HepG2 (cell line): ENCODE measurements at regions not wholly inside any gene's neighbourhood (a gene's known extent, or its start where the extent isn't known, plus 50 kb on each side); places are given as distances from the start of the nearest gene placed in this dataset.
"Not testable (repeated sequence)": the region's sequence is repeated elsewhere in the genome, so short reads cannot be mapped to it uniquely, and the experiment has no call there.

Source experiments
- ATAC-seq: fragments of 200-7000 bp; cut with Tn5 transposase; 3 replicates; pipeline ENCODE4 v1.9.1; 2020; ENCODE audit warnings: mild to moderate bottlenecking, moderate library complexity
- BruUV-seq: library from RNA; stranded (reverse); fragments of 400-500 nt; replicated peaks from 2 replicates; lab custom pipeline; 2021; lab: Mats Ljungman, UMichigan
- CTCF ChIA-PET: fragments of 300-600 bp; formaldehyde crosslinking; extraction: SDS; loops from one replicate; lab custom pipeline; 2021; ENCODE audit warnings: low total read pairs, inconsistent platforms, low intra/inter-chr PET ratio; lab: Yijun Ruan, JAX
- POLR2A ChIA-PET: fragments of 350-600 bp; sonication (Branson Sonifier 250); formaldehyde crosslinking; loops from one replicate; lab custom pipeline; 2020; ENCODE audit warnings: antibody characterized with exemption, inconsistent platforms; lab: Yijun Ruan, JAX
- DNase-seq: peaks from one replicate; pipeline ENCODE4 v3.0.0-alpha.2; 2015; ENCODE audit warnings: low spot score
- FAIRE-seq: peaks from 3 replicates; lab custom pipeline; 2011; peaks lifted over from hg19 to GRCh38; lab: Jason Lieb, UNC
- H2AFZ ChIP-seq: one replicate; pipeline ENCODE4 v1.6.1; 2011; ENCODE audit warnings: low read length, inconsistent platforms
- H3K27ac ChIP-seq: fragments of 300-600 bp; 3 replicates; pipeline ENCODE4 v1.8.0; 2011; ENCODE audit warnings: mixed run types, mild to moderate bottlenecking, mixed read lengths, low read length, inconsistent platforms; ENCODE audit not compliant: insufficient read depth; ENCODE audit errors: extremely low read length
- H3K27me3 ChIP-seq, 2 experiments: fragments of 200-600 bp in 1 of 2; 2 replicates in 1 of 2; 3 replicates in 1 of 2; pipeline versions ENCODE4 v1.6.0 to v1.8.0; 2011; ENCODE audit warnings: low read length in 2 of 2, mild to moderate bottlenecking in 2 of 2, moderate library complexity in 2 of 2, inconsistent platforms in 1 of 2; ENCODE audit not compliant: insufficient read depth in 2 of 2, control insufficient read depth in 1 of 2
- H3K36me3 ChIP-seq, 2 experiments: fragments of 200-600 bp in 1 of 2; replicated peaks in 1 of 2; 2 replicates in 1 of 2; 3 replicates in 1 of 2; pipeline versions ENCODE4 v1.5.1 to v1.8.0; 2011; ENCODE audit warnings: low read length in 2 of 2, inconsistent platforms in 1 of 2; ENCODE audit not compliant: insufficient read depth in 2 of 2, control insufficient read depth in 1 of 2
- H3K4me1 ChIP-seq: 2 replicates; pipeline ENCODE4 v1.5.1; 2012; ENCODE audit warnings: low read length, inconsistent platforms; ENCODE audit not compliant: insufficient read depth
- H3K4me2 ChIP-seq: 2 replicates; pipeline ENCODE4 v1.6.0; 2011; ENCODE audit warnings: low read depth, low read length, inconsistent platforms
- H3K4me3 ChIP-seq, 3 experiments: fragments of 200-600 bp in 1 of 3; sonication (generic), shearing (Covaris generic) in 1 of 3; replicated peaks in 1 of 3; 2 replicates each; pipeline ENCODE4 v1.5.1; 2011 to 2016; ENCODE audit warnings: low read length in 3 of 3, inconsistent platforms in 2 of 3, low read depth in 2 of 3, mild to moderate bottlenecking in 2 of 3, control low read depth in 1 of 3, mixed read lengths in 1 of 3; ENCODE audit not compliant: insufficient read depth in 1 of 3
- H3K79me2 ChIP-seq: one replicate; pipeline ENCODE4 v1.6.1; 2011; ENCODE audit warnings: low read length, inconsistent platforms; ENCODE audit not compliant: insufficient read depth
- H3K9ac ChIP-seq: 2 replicates; pipeline ENCODE4 v1.6.0; 2011; ENCODE audit warnings: mild to moderate bottlenecking, low read depth, low read length, inconsistent platforms; ENCODE audit not compliant: insufficient read depth
- H3K9me3 ChIP-seq: 2 replicates; pipeline ENCODE4 v1.5.1; 2012; ENCODE audit warnings: mild to moderate bottlenecking, low read length
- H4K20me1 ChIP-seq: 2 replicates; pipeline ENCODE4 v1.6.0; 2011; ENCODE audit warnings: inconsistent platforms, mild to moderate bottlenecking, low read length, moderate library complexity; ENCODE audit not compliant: insufficient read depth
- CHCHD3 ChIP-seq: sonication (generic); formaldehyde crosslinking; IDR thresholded peaks from 2 replicates; pipeline ENCODE4 v1.8.0; 2022; ENCODE audit warnings: mild to moderate bottlenecking, missing genetic modification reagents, moderate library complexity
- HCFC1 ChIP-seq: fragments of 150-350 bp; IDR thresholded peaks from 2 replicates; pipeline ENCODE4 v1.6.1; 2014; ENCODE audit warnings: low read depth, low read length
- HMGXB3 ChIP-seq: sonication (generic); formaldehyde crosslinking; IDR thresholded peaks from 2 replicates; pipeline ENCODE4 v1.4.0; 2020; ENCODE audit warnings: missing genetic modification reagents, borderline replicate concordance
- HNF1A ChIP-seq, 2 experiments: sonication (generic) in 1 of 2; formaldehyde crosslinking in 1 of 2; IDR thresholded peaks; 2 replicates each; pipeline versions ENCODE4 v1.4.0 to v1.6.1; 2016 to 2020; ENCODE audit warnings: borderline replicate concordance in 1 of 2, low read depth in 1 of 2, mild to moderate bottlenecking in 1 of 2, missing genetic modification reagents in 1 of 2
- PHB2 ChIP-seq: fragments of 450-650 bp; IDR thresholded peaks from 2 replicates; pipeline ENCODE4 v1.6.1; 2018; ENCODE audit not compliant: partially characterized antibody
- TGIF2 ChIP-seq: IDR thresholded peaks from 2 replicates; pipeline ENCODE4 v1.6.1; 2016; ENCODE audit warnings: control low read depth, missing compliant biosample characterization
- ZBTB37 ChIP-seq: sonication (generic); formaldehyde crosslinking; IDR thresholded peaks from 2 replicates; pipeline ENCODE4 v1.4.0; 2020; ENCODE audit warnings: mild to moderate bottlenecking, missing genetic modification reagents
- ZNF607 ChIP-seq: sonication (generic); formaldehyde crosslinking; IDR thresholded peaks from 2 replicates; pipeline ENCODE4 v1.5.1; 2020; ENCODE audit warnings: missing genetic modification reagents, mild to moderate bottlenecking, borderline replicate concordance
- WGBS: methylation state at CpG from one replicate; pipeline ENCODE4 v1.1.6; 2017; ENCODE audit warnings: low lambda C conversion rate; 5-methylcytosine and 5-hydroxymethylcytosine counted together
- in situ Hi-C: cut with HindIII; loops from 2 replicates; pipeline ENCODE4 v1.10.0; 2017; ENCODE audit warnings: low pct_unique_long_range_greater_than_20kb; ENCODE audit not compliant: extremely low pct_ligation_motif_present
- intact Hi-C: fragments of 100-400 bp; cut with micrococcal nuclease; formaldehyde crosslinking; loops from one replicate; pipeline ENCODE4 v1.10.0; 2022; ENCODE audit not compliant: unreplicated experiment

GRCh38 chr3:40695848-40696247 is 171.1 kb downstream of the ZNF621 start:
- no peak overlapping the region for H2AFZ ChIP-seq
- peaks cover 13% of the 10 kb centered on the region for H3K4me1 ChIP-seq
- TF ChIP-seq HNF1A (IDR thresholded peaks at IDR 0.05; ENCODE audit: low read depth), result no peak
- TF ChIP-seq HNF1A (CRISPR knock-in tag; IDR thresholded peaks at IDR 0.05; ENCODE audit: borderline replicate concordance), result no peak
- TF ChIP-seq PHB2, result no peak
- no peak for TF ChIP-seq ZNF607
- TF ChIP-seq ZBTB37 (CRISPR knock-in tag), result no peak
- TF ChIP-seq HCFC1, result no peak
- no peak for TF ChIP-seq TGIF2 (CRISPR knock-in tag)
- no peak for TF ChIP-seq CHCHD3 (CRISPR knock-in tag)
- TF ChIP-seq HMGXB3 (CRISPR knock-in tag), result no peak
- TF ChIP-seq, all 625 proteins: peak for 0
- H3K27me3 ChIP-seq, result peaks cover 0 to 11% of the 10 kb centered on the region in 2 experiments; a peak in 1 of 5 replicates
- intact Hi-C loops (no loop called here), in situ Hi-C loops (no loop called here)
- H3K36me3 ChIP-seq, result no peaks in the 10 kb centered on the region
- H3K79me2 ChIP-seq, result no peaks in the 10 kb centered on the region
- ChIA-PET CTCF (no interaction called here), POLR2A (no interaction called here)
- no peaks in the 10 kb centered on the region for H4K20me1 ChIP-seq
- DNase-seq, result no peak
- no peak for ATAC-seq
- H3K27ac ChIP-seq, result no peak overlapping the region
- WGBS, result 21% methylated on average over 2 of the region's 2 CpGs
- H3K4me2 ChIP-seq, result no peak overlapping the region
- H3K9me3 ChIP-seq, result peaks cover 3% of the 10 kb centered on the region
- H3K9ac ChIP-seq, result no peak overlapping the region
- FAIRE-seq, result no peak
- no TSS peak for BruUV-seq
- H3K4me3 ChIP-seq, result no peak overlapping the region

GRCh38 chr3:40698611-40699010 is 173.9 kb downstream of the ZNF621 start:
- H3K27me3 ChIP-seq, H3K4me1 ChIP-seq, in situ Hi-C loops, BruUV-seq, H3K4me3 ChIP-seq, H3K36me3 ChIP-seq, H3K27ac ChIP-seq, CTCF ChIA-PET, POLR2A ChIA-PET, H2AFZ ChIP-seq, H3K79me2 ChIP-seq, FAIRE-seq, H3K9ac ChIP-seq, DNase-seq, H4K20me1 ChIP-seq, ATAC-seq, intact Hi-C loops, H3K4me2 ChIP-seq: not testable (repeated sequence)
- peaks cover 20% of the 10 kb centered on the region for H3K9me3 ChIP-seq
